Neuronal stem cell (in vitro differentiated cells): ENCODE measurements at regions not wholly inside any gene's neighbourhood (a gene's known extent, or its start where the extent isn't known, plus 50 kb on each side); places are given as distances from the start of the nearest gene placed in this dataset.

Experiments
- DNase-seq: peaks from one replicate; pipeline ENCODE4 v3.0.0-alpha.2; 2013; ENCODE audit warnings: low spot score
- H2AFZ ChIP-seq: one replicate; pipeline ENCODE4 v1.6.1; 2013; ENCODE audit warnings: mild to moderate bottlenecking, low read length, inconsistent platforms
- H2AK5ac ChIP-seq: 2 replicates; pipeline ENCODE4 v1.6.1; 2013; ENCODE audit warnings: low read depth, mild to moderate bottlenecking, inconsistent platforms, low read length, moderate library complexity, mixed read lengths
- H2BK120ac ChIP-seq: 2 replicates; pipeline ENCODE4 v1.6.1; 2013; ENCODE audit warnings: low read depth, mild to moderate bottlenecking, inconsistent platforms, low read length, moderate library complexity, mixed read lengths
- H2BK12ac ChIP-seq: one replicate; pipeline ENCODE4 v1.6.1; 2013; ENCODE audit warnings: low read length, inconsistent platforms
- H2BK15ac ChIP-seq: 2 replicates; pipeline ENCODE4 v1.6.1; 2013; ENCODE audit warnings: mild to moderate bottlenecking, low read length, inconsistent platforms, mixed read lengths
- H2BK5ac ChIP-seq: one replicate; pipeline ENCODE4 v1.6.1; 2013; ENCODE audit warnings: inconsistent platforms, mild to moderate bottlenecking, low read length, moderate library complexity
- H3K14ac ChIP-seq: one replicate; pipeline ENCODE4 v1.6.1; 2013; ENCODE audit warnings: low read length, inconsistent platforms
- H3K18ac ChIP-seq: 2 replicates; pipeline ENCODE4 v1.6.1; 2013; ENCODE audit warnings: low read length, inconsistent platforms
- H3K23ac ChIP-seq: 2 replicates; pipeline ENCODE4 v1.6.1; 2013; ENCODE audit warnings: low read depth, mild to moderate bottlenecking, mixed read lengths, low read length, inconsistent platforms; ENCODE audit not compliant: poor library complexity
- H3K27ac ChIP-seq: replicated peaks from 3 replicates; pipeline ENCODE4 v1.5.1; 2013; ENCODE audit warnings: low read length, inconsistent platforms
- H3K27me3 ChIP-seq, 3 experiments: 2 replicates each; pipeline ENCODE4 v1.6.1; 2013; ENCODE audit warnings: low read length in 3 of 3, mild to moderate bottlenecking in 2 of 3, inconsistent platforms in 1 of 3, low read depth in 1 of 3, mixed read lengths in 1 of 3, moderate library complexity in 1 of 3; ENCODE audit not compliant: control insufficient read depth in 3 of 3, insufficient read depth in 3 of 3
- H3K36me3 ChIP-seq, 2 donors: replicated peaks in 1 of 2; 2 replicates each; pipeline ENCODE4 v1.6.1; 2013; ENCODE audit warnings: low read length in 2 of 2; ENCODE audit not compliant: control insufficient read depth in 2 of 2, insufficient read depth in 2 of 2
- H3K4ac ChIP-seq: 2 replicates; pipeline ENCODE4 v1.6.1; 2013; ENCODE audit warnings: inconsistent platforms, mild to moderate bottlenecking, low read length, moderate library complexity
- H3K4me1 ChIP-seq, 2 donors: 1 replicate in 1 of 2; 2 replicates in 1 of 2; pipeline ENCODE4 v1.6.1; 2013; ENCODE audit warnings: low read length in 2 of 2, low read depth in 1 of 2; ENCODE audit not compliant: control insufficient read depth in 2 of 2, insufficient read depth in 1 of 2
- H3K4me2 ChIP-seq: one replicate; pipeline ENCODE4 v1.6.1; 2013; ENCODE audit warnings: mild to moderate bottlenecking, low read length, inconsistent platforms; ENCODE audit not compliant: insufficient read depth, poor library complexity, severe bottlenecking
- H3K4me3 ChIP-seq, 2 donors: 2 replicates each; pipeline ENCODE4 v1.5.1; 2013; ENCODE audit warnings: low read length in 2 of 2, mild to moderate bottlenecking in 2 of 2, inconsistent platforms in 1 of 2, moderate library complexity in 1 of 2
- H3K79me1 ChIP-seq: one replicate; pipeline ENCODE4 v1.6.1; 2013; ENCODE audit warnings: low read depth, mild to moderate bottlenecking, inconsistent platforms, low read length, moderate library complexity
- H3K9ac ChIP-seq: one replicate; pipeline ENCODE4 v1.6.1; 2013; ENCODE audit warnings: mild to moderate bottlenecking, low read depth, low read length, inconsistent platforms; ENCODE audit not compliant: poor library complexity
- H3K9me3 ChIP-seq, 2 donors: replicated peaks in 1 of 2; 2 replicates each; pipeline versions ENCODE3 to v1.6.1; 2013; ENCODE audit warnings: low read length in 2 of 2, mild to moderate bottlenecking in 2 of 2, inconsistent platforms in 1 of 2, low read depth in 1 of 2, mixed read lengths in 1 of 2, moderate library complexity in 1 of 2; ENCODE audit not compliant: control insufficient read depth in 2 of 2, insufficient read depth in 1 of 2
- H4K8ac ChIP-seq: one replicate; pipeline ENCODE4 v1.6.1; 2013; ENCODE audit warnings: low read depth, mild to moderate bottlenecking, inconsistent platforms, low read length, moderate library complexity
- H4K91ac ChIP-seq: one replicate; pipeline ENCODE4 v1.6.1; 2013; ENCODE audit warnings: low read length, low read depth, mild to moderate bottlenecking, inconsistent platforms; ENCODE audit not compliant: poor library complexity
- WGBS, 2 donors: extraction: QIAGEN DNeasy Blood & Tissue Kit; methylation state at CpG; one replicate each; pipeline ENCODE4 v1.1.7; 2013; ENCODE audit warnings: missing lambda C conversion rate in 2 of 2, mixed read lengths in 1 of 2; ENCODE audit not compliant: insufficient read length in 2 of 2, insufficient replicate concordance in 1 of 2; ENCODE audit errors: extremely low coverage in 2 of 2; 5-methylcytosine and 5-hydroxymethylcytosine counted together

- no CpG with 5 or more reads among the region's 4 CpGs for WGBS, 2 donors
- H3K9me3 ChIP-seq = no peaks in the 10 kb centered on the region
- H3K9ac ChIP-seq = no peak overlapping the region
- no peak overlapping the region for H2AFZ ChIP-seq
- no peaks in the 10 kb centered on the region for H3K36me3 ChIP-seq
- H3K4me3 ChIP-seq = no peak overlapping the region
- H3K4ac ChIP-seq = no peak overlapping the region
- no peak overlapping the region for H4K8ac ChIP-seq
- no peak overlapping the region for H4K91ac ChIP-seq
- no peak overlapping the region for H2BK5ac ChIP-seq
- H3K27me3 ChIP-seq = no peaks in the 10 kb centered on the region
- DNase-seq = no peak
- H2BK120ac ChIP-seq = no peak overlapping the region
- H2AK5ac ChIP-seq = no peak overlapping the region
- H3K27ac ChIP-seq = no peak overlapping the region
- no peak overlapping the region for H3K4me2 ChIP-seq
- no peak overlapping the region for H3K14ac ChIP-seq
- no peak overlapping the region for H3K23ac ChIP-seq
- no peak overlapping the region for H3K18ac ChIP-seq
- no peak overlapping the region for H2BK12ac ChIP-seq
- no peaks in the 10 kb centered on the region for H3K79me1 ChIP-seq
- no peak overlapping the region for H2BK15ac ChIP-seq
- H3K4me1 ChIP-seq = peaks cover 0 to 3% of the 10 kb centered on the region in 2 donors
These were observed 286.8 kb upstream of the UGT8 start for GRCh38 chr4:114311787-114312186.

DNA sequence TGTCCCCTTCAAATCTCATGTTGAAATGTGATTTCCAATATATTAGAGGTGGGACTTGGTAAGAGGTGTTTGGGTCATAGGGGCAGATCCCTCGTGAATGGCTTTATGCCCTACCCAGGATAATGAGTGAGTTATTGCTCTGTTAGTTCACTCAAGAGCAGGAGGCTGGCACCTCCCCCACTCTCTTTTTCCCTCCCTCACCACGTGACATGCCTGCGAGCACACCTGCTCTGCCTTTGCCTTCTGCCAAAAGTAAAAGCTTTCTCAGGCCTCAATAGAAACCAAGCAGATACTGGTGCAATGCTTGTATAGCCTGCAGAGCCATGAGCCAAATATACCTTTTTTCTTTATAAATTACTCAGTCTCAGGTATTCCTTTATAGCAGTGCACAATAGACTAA lies 286.3 kb upstream of the UGT8 start:
- Histone ChIP-seq H3K79me1 (no peaks in the 10 kb centered on the region), H3K4me1 (peaks cover 0 to 3% of the 10 kb centered on the region in 2 donors), H3K27me3 (no peaks in the 10 kb centered on the region), H4K91ac (no peak overlapping the region), H3K14ac (no peak overlapping the region), H3K4me2 (no peak overlapping the region), H3K27ac (no peak overlapping the region), H3K9me3 (no peaks in the 10 kb centered on the region), H2BK120ac (no peak overlapping the region), H3K23ac (no peak overlapping the region), H2BK5ac (no peak overlapping the region), H2BK12ac (no peak overlapping the region), H3K36me3 (no peaks in the 10 kb centered on the region), H4K8ac (no peak overlapping the region), H2AK5ac (no peak overlapping the region), H2BK15ac (no peak overlapping the region), H3K4ac (no peak overlapping the region), H3K4me3 (no peak overlapping the region), H2AFZ (no peak overlapping the region), H3K9ac (no peak overlapping the region), H3K18ac (no peak overlapping the region)
- no peak for DNase-seq
- WGBS, 2 donors = no CpG with 5 or more reads among the region's 3 CpGs

GRCh38 chr4:114316789-114317188 lies 281.8 kb upstream of the UGT8 start:
- Histone ChIP-seq H2BK12ac (no peak overlapping the region), H3K9me3 (no peaks in the 10 kb centered on the region), H3K27ac (no peak overlapping the region), H3K79me1 (no peaks in the 10 kb centered on the region), H3K14ac (no peak overlapping the region), H2BK15ac (no peak overlapping the region), H3K4me3 (no peak overlapping the region), H3K18ac (no peak overlapping the region), H2BK120ac (no peak overlapping the region), H3K36me3 (no peaks in the 10 kb centered on the region), H3K4ac (no peak overlapping the region), H3K4me2 (no peak overlapping the region), H3K27me3 (no peaks in the 10 kb centered on the region), H2AK5ac (no peak overlapping the region), H4K91ac (no peak overlapping the region), H3K4me1 (peaks cover 0 to 1% of the 10 kb centered on the region in 2 donors), H2AFZ (no peak overlapping the region), H4K8ac (no peak overlapping the region), H3K23ac (no peak overlapping the region), H2BK5ac (no peak overlapping the region), H3K9ac (no peak overlapping the region)
- DNase-seq = no peak

DNA sequence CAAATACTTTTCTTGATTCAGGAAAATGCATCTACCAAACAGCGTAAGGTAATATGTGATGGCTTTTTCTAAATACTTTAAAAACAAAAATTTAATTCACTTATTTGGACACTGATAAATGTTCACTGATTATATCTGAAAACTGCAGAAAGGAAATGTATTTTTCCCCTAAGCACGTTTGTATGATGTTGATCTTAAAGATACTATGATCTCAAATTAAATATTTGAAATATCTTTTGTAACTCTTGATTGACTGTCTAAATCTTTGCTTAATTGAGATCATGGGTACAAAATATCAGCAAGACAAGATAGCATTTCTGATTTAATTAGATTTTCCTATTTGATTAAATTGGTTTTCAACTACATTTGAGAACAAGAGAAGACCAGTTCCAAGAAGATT lies 281.0 kb upstream of the UGT8 start:
- Histone ChIP-seq H3K4ac (no peak overlapping the region), H4K8ac (no peak overlapping the region), H2BK15ac (no peak overlapping the region), H3K9me3 (no peaks in the 10 kb centered on the region), H3K4me3 (no peak overlapping the region), H3K4me2 (no peak overlapping the region), H3K27me3 (no peaks in the 10 kb centered on the region), H3K18ac (no peak overlapping the region), H3K36me3 (no peaks in the 10 kb centered on the region), H3K27ac (no peak overlapping the region), H4K91ac (no peak overlapping the region), H2AFZ (no peak overlapping the region), H3K9ac (no peak overlapping the region), H3K14ac (no peak overlapping the region), H3K79me1 (no peaks in the 10 kb centered on the region), H3K23ac (no peak overlapping the region), H2BK120ac (no peak overlapping the region), H2BK5ac (no peak overlapping the region), H2AK5ac (no peak overlapping the region), H2BK12ac (no peak overlapping the region), H3K4me1 (no peaks in the 10 kb centered on the region)
- WGBS, 2 donors = no CpG with 5 or more reads among the region's 2 CpGs
- DNase-seq = no peak
